ENCODE measurements at regions not wholly inside any gene's neighbourhood (a gene's known extent, or its start where the extent isn't known, plus 50 kb on each side); places are given as distances from the start of the nearest gene placed in this dataset.

DNA sequence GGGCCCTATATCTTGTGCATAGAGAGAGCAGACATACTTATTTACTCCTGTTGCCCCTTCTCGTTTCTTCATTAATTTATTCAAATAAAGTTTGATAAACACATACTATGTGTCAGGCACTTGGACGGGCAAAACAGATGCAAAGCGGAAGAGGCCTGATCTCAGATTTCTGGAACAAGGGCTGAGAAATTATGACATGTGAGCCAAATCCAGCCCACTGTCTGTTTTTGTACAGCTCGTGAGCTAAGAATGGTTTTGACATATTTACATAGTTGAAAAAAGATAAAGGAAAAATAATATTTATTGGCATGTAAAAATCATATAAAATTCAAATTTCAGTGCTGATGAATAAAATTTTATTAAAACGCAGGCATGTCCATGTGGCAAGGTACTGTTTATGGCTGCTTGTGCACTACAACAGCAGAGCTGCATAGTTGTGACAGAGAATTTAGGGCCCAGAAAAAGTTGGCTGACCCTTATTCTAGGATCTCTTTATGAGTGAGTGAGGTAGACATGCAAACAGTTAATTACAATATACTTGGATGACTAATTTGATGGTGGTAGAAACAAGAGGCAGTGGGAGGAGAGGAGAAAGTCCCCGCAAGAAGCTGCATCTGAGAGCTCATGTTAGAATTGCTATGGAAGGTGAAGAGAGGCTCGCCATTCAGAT lies 68.1 kb upstream of the ITPRID1 start:
- ChIA-PET CTCF (interaction anchor here in 1 of 2 donors (0.6 kb wide), 1 partner anchor 154 kb away, joined by 4 read pairs; no protein-coding TSS in a partner anchor), POLR2A (no interaction called here)
- DNase-seq (no peak), ATAC-seq (replicated peaks in 1 of 4) (no peak)
- H3K27ac ChIP-seq (ENCODE audit: low read length): no peak overlapping the region
- Mint-ChIP-seq H3K4me1 (no peaks in the 10 kb centered on the region), H3K9me3 (peaks cover 0 to 13% (median 0%) of the 10 kb centered on the region in 3 donors), H3K36me3 (no peaks in the 10 kb centered on the region), H3K4me3 (no peak overlapping the region), H3K27ac (no peak overlapping the region), H3K27me3 (peaks cover 0 to 1% of the 10 kb centered on the region in 2 donors)
- no peaks in the 10 kb centered on the region for H3K9me3 ChIP-seq
- peaks cover 0 to 2% of the 10 kb centered on the region in 2 experiments for H3K27me3 ChIP-seq (replicated peaks in 1 of 2; ENCODE audit: control insufficient read depth in 2 of 2, extremely low read depth in 1 of 2, insufficient read depth in 2 of 2, low read length in 1 of 2)
- no peak overlapping the region for H3K4me3 ChIP-seq (ENCODE audit: control insufficient read depth in 1 of 2, extremely low read depth in 1 of 2, low read length in 1 of 2)
- no peaks in the 10 kb centered on the region for H3K4me1 ChIP-seq (ENCODE audit: control insufficient read depth in 1 of 2, extremely low read depth in 1 of 2, insufficient read depth in 2 of 2, low read length in 2 of 2)
- 85% methylated on average over 3 of the region's 7 CpGs for WGBS (ENCODE audit: insufficient coverage)
- no peaks in the 10 kb centered on the region for H3K36me3 ChIP-seq (ENCODE audit: control insufficient read depth in 2 of 2, extremely low read depth in 1 of 2, insufficient read depth in 1 of 2, low read length in 1 of 2)

DNA sequence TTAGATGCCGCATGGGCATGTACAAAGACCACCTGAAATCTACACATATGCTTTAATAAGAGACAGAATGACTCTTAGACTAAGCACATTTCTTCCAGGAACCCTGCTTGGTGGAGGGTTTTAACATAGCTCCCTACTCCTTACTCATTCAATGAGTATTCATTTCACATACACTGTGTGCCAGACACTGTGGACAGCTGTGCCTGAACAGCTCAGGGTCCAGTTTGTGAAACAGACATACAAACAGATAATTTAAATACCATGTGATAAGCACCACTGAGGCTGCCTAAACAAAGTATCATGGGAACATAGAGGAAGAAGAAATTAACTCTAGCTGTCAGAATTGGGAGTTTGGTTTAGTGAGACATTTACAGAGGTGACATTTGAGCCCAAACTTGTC lies 65.2 kb upstream of the ITPRID1 start:
- no peaks in the 10 kb centered on the region for H3K36me3 ChIP-seq (ENCODE audit: control insufficient read depth in 2 of 2, extremely low read depth in 1 of 2, insufficient read depth in 1 of 2, low read length in 1 of 2)
- ChIA-PET CTCF (interaction anchor here in 1 of 2 donors (0.6 kb wide), 1 partner anchor 29 kb away, joined by 4 read pairs; no protein-coding TSS in a partner anchor), POLR2A (no interaction called here)
- H3K27me3 ChIP-seq (replicated peaks in 1 of 2; ENCODE audit: control insufficient read depth in 2 of 2, extremely low read depth in 1 of 2, insufficient read depth in 2 of 2, low read length in 1 of 2): no peaks in the 10 kb centered on the region
- no CpG with 5 or more reads among the region's 1 CpG for WGBS (ENCODE audit: insufficient coverage)
- H3K4me1 Mint-ChIP-seq: no peaks in the 10 kb centered on the region
- H3K9me3 Mint-ChIP-seq: peaks cover 0 to 13% (median 0%) of the 10 kb centered on the region in 3 donors
- no peaks in the 10 kb centered on the region for H3K4me1 ChIP-seq (ENCODE audit: control insufficient read depth in 1 of 2, extremely low read depth in 1 of 2, insufficient read depth in 2 of 2, low read length in 2 of 2)
- no peak for ATAC-seq (replicated peaks in 1 of 4)
- DNase-seq: no peak
- peaks cover 0 to 3% of the 10 kb centered on the region in 2 donors for H3K27me3 Mint-ChIP-seq
- no peaks in the 10 kb centered on the region for H3K36me3 Mint-ChIP-seq
- H3K27ac Mint-ChIP-seq: no peak overlapping the region
- H3K4me3 ChIP-seq (ENCODE audit: control insufficient read depth in 1 of 2, extremely low read depth in 1 of 2, low read length in 1 of 2): no peak overlapping the region
- H3K27ac ChIP-seq (ENCODE audit: low read length): no peak overlapping the region
- H3K9me3 ChIP-seq: no peaks in the 10 kb centered on the region
- H3K4me3 Mint-ChIP-seq: no peak overlapping the region

DNA sequence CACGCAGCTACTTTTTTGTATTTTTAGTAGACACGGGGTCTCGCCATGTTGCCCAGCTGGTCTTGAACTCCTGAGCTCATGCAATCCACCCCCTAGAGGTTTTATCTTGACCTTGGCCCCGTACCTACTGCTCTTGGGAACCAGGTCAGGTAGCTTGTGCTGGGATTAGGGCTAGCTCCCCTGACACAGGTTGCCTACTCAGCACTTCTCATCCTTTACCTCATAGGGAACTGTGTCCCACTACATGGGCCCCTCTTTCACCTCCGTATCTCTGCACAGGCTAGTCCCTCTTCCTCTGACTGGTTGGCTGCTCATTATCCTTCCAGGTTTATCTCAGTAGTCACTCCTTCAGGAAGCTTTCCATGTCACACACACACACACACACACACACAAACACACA lies 58.0 kb upstream of the ITPRID1 start:
- Mint-ChIP-seq H3K4me1 (no peaks in the 10 kb centered on the region), H3K27ac (no peak overlapping the region), H3K9me3 (peaks cover 0 to 6% (median 0%) of the 10 kb centered on the region in 3 donors), H3K36me3 (no peaks in the 10 kb centered on the region), H3K4me3 (no peak overlapping the region), H3K27me3 (peaks cover 0 to 3% of the 10 kb centered on the region in 2 donors)
- POLR2A ChIA-PET: no interaction called here
- no peak for DNase-seq
- ATAC-seq (replicated peaks in 1 of 4): no peak
- Histone ChIP-seq H3K27ac (ENCODE audit: low read length) (no peak overlapping the region), H3K36me3 (ENCODE audit: control insufficient read depth in 2 of 2, extremely low read depth in 1 of 2, insufficient read depth in 1 of 2, low read length in 1 of 2) (no peaks in the 10 kb centered on the region), H3K9me3 (no peaks in the 10 kb centered on the region), H3K4me1 (ENCODE audit: control insufficient read depth in 1 of 2, extremely low read depth in 1 of 2, insufficient read depth in 2 of 2, low read length in 2 of 2) (no peaks in the 10 kb centered on the region), H3K27me3 (replicated peaks in 1 of 2; ENCODE audit: control insufficient read depth in 2 of 2, extremely low read depth in 1 of 2, insufficient read depth in 2 of 2, low read length in 1 of 2) (no peaks in the 10 kb centered on the region), H3K4me3 (ENCODE audit: control insufficient read depth in 1 of 2, extremely low read depth in 1 of 2, low read length in 1 of 2) (no peak overlapping the region)
- CTCF ChIA-PET: interaction anchor here in 1 of 2 donors (1.2 kb wide), 1 partner anchor 12 kb away, joined by 5 read pairs; no protein-coding TSS in a partner anchor
- 88% methylated on average over 5 of the region's 5 CpGs for WGBS (ENCODE audit: insufficient coverage)

DNA sequence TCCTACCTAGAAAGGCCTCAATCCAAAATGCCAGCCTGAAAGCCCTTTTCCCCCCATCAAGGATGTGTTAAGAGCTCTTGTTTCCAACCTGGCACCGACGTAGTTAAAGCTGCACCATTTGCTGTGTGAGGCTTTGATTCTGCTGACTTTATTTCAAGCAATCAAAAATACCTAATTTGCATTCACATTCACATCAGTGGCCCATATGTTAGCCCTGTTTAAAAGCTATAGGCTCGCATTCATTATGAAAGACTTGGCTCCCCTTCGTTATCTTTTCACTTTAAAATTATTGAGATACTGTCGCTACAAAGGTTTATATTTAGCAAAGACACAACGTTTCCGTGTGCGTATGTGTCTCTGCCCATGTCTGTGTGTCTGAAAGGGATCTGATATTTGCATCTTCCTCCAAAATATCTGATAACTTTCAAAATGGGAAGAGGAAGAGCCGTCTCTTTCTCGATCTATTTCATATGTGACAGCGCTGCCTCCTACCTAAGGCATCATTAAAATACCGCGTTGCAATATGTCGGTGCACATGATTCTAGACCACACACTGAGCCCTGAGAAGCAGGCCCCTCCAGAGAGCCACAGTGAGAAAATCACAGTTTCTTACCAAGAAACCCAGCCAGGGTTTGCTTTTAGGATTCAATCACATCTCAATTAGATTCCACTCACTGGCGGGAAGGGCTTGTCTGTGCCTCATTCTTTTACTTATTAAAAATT lies 57.1 kb upstream of the ITPRID1 start:
- H3K4me1 Mint-ChIP-seq: no peaks in the 10 kb centered on the region
- Histone ChIP-seq H3K27me3 (replicated peaks in 1 of 2; ENCODE audit: control insufficient read depth in 2 of 2, extremely low read depth in 1 of 2, insufficient read depth in 2 of 2, low read length in 1 of 2) (no peaks in the 10 kb centered on the region), H3K4me1 (ENCODE audit: control insufficient read depth in 1 of 2, extremely low read depth in 1 of 2, insufficient read depth in 2 of 2, low read length in 2 of 2) (no peaks in the 10 kb centered on the region), H3K4me3 (ENCODE audit: control insufficient read depth in 1 of 2, extremely low read depth in 1 of 2, low read length in 1 of 2) (no peak overlapping the region), H3K9me3 (no peaks in the 10 kb centered on the region), H3K27ac (ENCODE audit: low read length) (no peak overlapping the region), H3K36me3 (ENCODE audit: control insufficient read depth in 2 of 2, extremely low read depth in 1 of 2, insufficient read depth in 1 of 2, low read length in 1 of 2) (no peaks in the 10 kb centered on the region)
- H3K36me3 Mint-ChIP-seq: no peaks in the 10 kb centered on the region
- ATAC-seq (replicated peaks in 1 of 4): no peak
- peaks cover 0 to 6% (median 0%) of the 10 kb centered on the region in 3 donors for H3K9me3 Mint-ChIP-seq
- H3K27me3 Mint-ChIP-seq: peaks cover 0 to 3% of the 10 kb centered on the region in 2 donors
- DNase-seq: no peak
- H3K27ac Mint-ChIP-seq: no peak overlapping the region
- CTCF ChIA-PET: no interaction called here
- 76% methylated on average over 7 of the region's 15 CpGs for WGBS (ENCODE audit: insufficient coverage)
- H3K4me3 Mint-ChIP-seq: no peak overlapping the region
- POLR2A ChIA-PET: no interaction called here

DNA sequence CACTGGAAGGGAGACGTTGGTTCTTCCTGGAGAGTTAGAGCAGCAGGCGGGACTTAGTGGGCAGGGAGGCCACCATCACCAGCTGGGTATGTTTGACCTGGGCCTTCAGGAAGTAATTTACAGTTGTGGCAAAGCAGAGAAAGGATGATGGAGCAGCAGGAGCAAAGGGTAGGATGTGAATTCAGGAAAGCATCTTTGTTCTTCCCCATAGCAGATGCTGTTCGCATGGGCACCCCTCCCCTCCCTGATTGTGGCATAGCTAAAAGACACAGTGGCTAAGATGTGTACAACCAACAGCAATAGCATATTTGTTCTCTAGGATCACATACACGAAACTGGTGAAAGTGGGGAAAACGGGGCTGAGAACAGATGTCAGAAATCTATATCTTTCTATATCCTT lies 56.3 kb upstream of the ITPRID1 start:
- H3K36me3 Mint-ChIP-seq: no peaks in the 10 kb centered on the region
- WGBS (ENCODE audit: insufficient coverage): 42% methylated on average over 2 of the region's 5 CpGs
- no peak for ATAC-seq (replicated peaks in 1 of 4)
- peaks cover 0 to 6% (median 0%) of the 10 kb centered on the region in 3 donors for H3K9me3 Mint-ChIP-seq
- no peak overlapping the region for H3K27ac Mint-ChIP-seq
- ChIA-PET CTCF (no interaction called here), POLR2A (no interaction called here)
- Histone ChIP-seq H3K27me3 (replicated peaks in 1 of 2; ENCODE audit: control insufficient read depth in 2 of 2, extremely low read depth in 1 of 2, insufficient read depth in 2 of 2, low read length in 1 of 2) (no peaks in the 10 kb centered on the region), H3K4me1 (ENCODE audit: control insufficient read depth in 1 of 2, extremely low read depth in 1 of 2, insufficient read depth in 2 of 2, low read length in 2 of 2) (no peaks in the 10 kb centered on the region), H3K4me3 (ENCODE audit: control insufficient read depth in 1 of 2, extremely low read depth in 1 of 2, low read length in 1 of 2) (no peak overlapping the region), H3K9me3 (no peaks in the 10 kb centered on the region), H3K36me3 (ENCODE audit: control insufficient read depth in 2 of 2, extremely low read depth in 1 of 2, insufficient read depth in 1 of 2, low read length in 1 of 2) (no peaks in the 10 kb centered on the region), H3K27ac (ENCODE audit: low read length) (no peak overlapping the region)
- no peaks in the 10 kb centered on the region for H3K4me1 Mint-ChIP-seq
- peaks cover 0 to 3% of the 10 kb centered on the region in 2 donors for H3K27me3 Mint-ChIP-seq
- H3K4me3 Mint-ChIP-seq: no peak overlapping the region
- no peak for DNase-seq

DNA sequence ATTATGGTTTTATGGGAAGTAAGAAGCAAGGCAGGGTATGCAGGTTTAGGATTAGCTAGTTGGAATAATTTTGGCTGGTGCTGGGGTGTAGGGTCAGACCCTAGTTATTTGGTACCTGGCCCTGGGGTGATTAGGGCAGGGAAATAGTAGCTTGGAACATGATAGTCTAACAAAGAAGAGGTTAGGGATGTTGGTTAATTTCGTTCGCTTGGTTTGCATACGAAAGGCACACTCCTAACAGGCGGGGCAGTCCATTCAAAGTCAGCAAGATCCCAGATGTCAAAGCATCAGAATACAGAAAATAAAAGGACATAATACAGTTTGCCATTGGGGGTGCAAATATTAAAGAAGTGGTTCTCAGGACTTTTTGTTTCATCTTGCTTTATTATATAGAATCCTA lies 55.7 kb upstream of the ITPRID1 start:
- WGBS (ENCODE audit: insufficient coverage): no CpG with 5 or more reads among the region's 4 CpGs
- H3K36me3 Mint-ChIP-seq: no peaks in the 10 kb centered on the region
- H3K36me3 ChIP-seq (ENCODE audit: control insufficient read depth in 2 of 2, extremely low read depth in 1 of 2, insufficient read depth in 1 of 2, low read length in 1 of 2): no peaks in the 10 kb centered on the region
- no peak overlapping the region for H3K27ac ChIP-seq (ENCODE audit: low read length)
- ChIA-PET POLR2A (no interaction called here), CTCF (no interaction called here)
- ATAC-seq (replicated peaks in 1 of 4) (no peak), DNase-seq (no peak)
- H3K4me1 ChIP-seq (ENCODE audit: control insufficient read depth in 1 of 2, extremely low read depth in 1 of 2, insufficient read depth in 2 of 2, low read length in 2 of 2): no peaks in the 10 kb centered on the region
- H3K27me3 ChIP-seq (replicated peaks in 1 of 2; ENCODE audit: control insufficient read depth in 2 of 2, extremely low read depth in 1 of 2, insufficient read depth in 2 of 2, low read length in 1 of 2): no peaks in the 10 kb centered on the region
- H3K27me3 Mint-ChIP-seq: no peaks in the 10 kb centered on the region
- no peak overlapping the region for H3K4me3 Mint-ChIP-seq
- no peaks in the 10 kb centered on the region for H3K4me1 Mint-ChIP-seq
- H3K9me3 Mint-ChIP-seq: peaks cover 0 to 6% (median 0%) of the 10 kb centered on the region in 3 donors
- no peaks in the 10 kb centered on the region for H3K9me3 ChIP-seq
- H3K4me3 ChIP-seq (ENCODE audit: control insufficient read depth in 1 of 2, extremely low read depth in 1 of 2, low read length in 1 of 2): no peak overlapping the region
- H3K27ac Mint-ChIP-seq: no peak overlapping the region
